Ishikawa (cell line): ENCODE measurements at regions not wholly inside any gene's neighbourhood (a gene's known extent, or its start where the extent isn't known, plus 50 kb on each side); places are given as distances from the start of the nearest gene placed in this dataset.

Experiments
- RAD21 ChIP-seq: IDR thresholded peaks from 2 replicates; pipeline ENCODE4 v1.6.1; 2012; ENCODE audit warnings: low read depth
- YY1 ChIP-seq: IDR thresholded peaks from 2 replicates; pipeline ENCODE4 v1.6.1; 2012; ENCODE audit warnings: low read depth
- TF ChIP-seq, protein P1 (sequence below): IDR thresholded peaks from 2 replicates; pipeline ENCODE4 v1.6.1; 2012; ENCODE audit warnings: low read depth, mild to moderate bottlenecking
- TF ChIP-seq, protein P2 (sequence below): IDR thresholded peaks from 2 replicates; pipeline ENCODE4 v1.6.1; 2012

DNA sequence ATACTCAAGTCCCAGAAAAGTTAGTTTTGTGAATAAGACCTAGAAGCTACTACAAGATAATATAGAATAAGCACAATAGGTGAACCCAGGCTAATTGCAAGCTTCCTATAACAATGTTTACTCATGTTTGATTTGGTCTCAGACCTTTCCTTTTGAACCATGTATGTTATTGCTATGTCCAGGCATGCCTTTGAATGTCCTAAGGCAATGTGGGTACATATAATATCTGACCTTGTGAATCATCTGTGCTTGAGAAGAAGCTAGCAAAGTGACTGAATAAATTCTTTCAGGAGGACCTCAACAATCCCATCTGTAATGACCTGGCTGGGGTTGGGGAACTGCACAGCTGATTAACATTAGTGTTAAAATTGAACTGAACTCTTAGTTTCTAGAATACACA lies 1285.9 kb upstream of the CELF4 start:
- TF ChIP-seq, protein P1, sequence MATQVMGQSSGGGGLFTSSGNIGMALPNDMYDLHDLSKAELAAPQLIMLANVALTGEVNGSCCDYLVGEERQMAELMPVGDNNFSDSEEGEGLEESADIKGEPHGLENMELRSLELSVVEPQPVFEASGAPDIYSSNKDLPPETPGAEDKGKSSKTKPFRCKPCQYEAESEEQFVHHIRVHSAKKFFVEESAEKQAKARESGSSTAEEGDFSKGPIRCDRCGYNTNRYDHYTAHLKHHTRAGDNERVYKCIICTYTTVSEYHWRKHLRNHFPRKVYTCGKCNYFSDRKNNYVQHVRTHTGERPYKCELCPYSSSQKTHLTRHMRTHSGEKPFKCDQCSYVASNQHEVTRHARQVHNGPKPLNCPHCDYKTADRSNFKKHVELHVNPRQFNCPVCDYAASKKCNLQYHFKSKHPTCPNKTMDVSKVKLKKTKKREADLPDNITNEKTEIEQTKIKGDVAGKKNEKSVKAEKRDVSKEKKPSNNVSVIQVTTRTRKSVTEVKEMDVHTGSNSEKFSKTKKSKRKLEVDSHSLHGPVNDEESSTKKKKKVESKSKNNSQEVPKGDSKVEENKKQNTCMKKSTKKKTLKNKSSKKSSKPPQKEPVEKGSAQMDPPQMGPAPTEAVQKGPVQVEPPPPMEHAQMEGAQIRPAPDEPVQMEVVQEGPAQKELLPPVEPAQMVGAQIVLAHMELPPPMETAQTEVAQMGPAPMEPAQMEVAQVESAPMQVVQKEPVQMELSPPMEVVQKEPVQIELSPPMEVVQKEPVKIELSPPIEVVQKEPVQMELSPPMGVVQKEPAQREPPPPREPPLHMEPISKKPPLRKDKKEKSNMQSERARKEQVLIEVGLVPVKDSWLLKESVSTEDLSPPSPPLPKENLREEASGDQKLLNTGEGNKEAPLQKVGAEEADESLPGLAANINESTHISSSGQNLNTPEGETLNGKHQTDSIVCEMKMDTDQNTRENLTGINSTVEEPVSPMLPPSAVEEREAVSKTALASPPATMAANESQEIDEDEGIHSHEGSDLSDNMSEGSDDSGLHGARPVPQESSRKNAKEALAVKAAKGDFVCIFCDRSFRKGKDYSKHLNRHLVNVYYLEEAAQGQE, result no peak
- TF ChIP-seq RAD21 (no peak), YY1 (no peak)
- TF ChIP-seq, protein P2, sequence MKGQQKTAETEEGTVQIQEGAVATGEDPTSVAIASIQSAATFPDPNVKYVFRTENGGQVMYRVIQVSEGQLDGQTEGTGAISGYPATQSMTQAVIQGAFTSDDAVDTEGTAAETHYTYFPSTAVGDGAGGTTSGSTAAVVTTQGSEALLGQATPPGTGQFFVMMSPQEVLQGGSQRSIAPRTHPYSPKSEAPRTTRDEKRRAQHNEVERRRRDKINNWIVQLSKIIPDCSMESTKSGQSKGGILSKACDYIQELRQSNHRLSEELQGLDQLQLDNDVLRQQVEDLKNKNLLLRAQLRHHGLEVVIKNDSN, result no peak
